HepG2 (cell line): ENCODE measurements at regions not wholly inside any gene's neighbourhood (a gene's known extent, or its start where the extent isn't known, plus 50 kb on each side); places are given as distances from the start of the nearest gene placed in this dataset.

ENCODE experiments used
- KDM1A ChIP-seq: IDR thresholded peaks from 2 replicates; pipeline ENCODE4 v1.6.1; 2016; ENCODE audit warnings: missing compliant biosample characterization
- RCOR2 ChIP-seq: IDR thresholded peaks from 2 replicates; pipeline ENCODE4 v1.6.1; 2016; ENCODE audit warnings: missing biosample characterization, missing genetic modification reagents
- REL ChIP-seq: sonication (generic); formaldehyde crosslinking; conservative IDR thresholded peaks from 2 replicates; pipeline ENCODE4 v1.8.0; 2022; ENCODE audit warnings: mild to moderate bottlenecking, missing genetic modification reagents, moderate library complexity
- SMC3 ChIP-seq: IDR thresholded peaks from 2 replicates; pipeline ENCODE4 v1.6.1; 2011; ENCODE audit warnings: low read length, improper control_type of control experiment
- SRSF9 ChIP-seq: fragments of 200-400 bp; formaldehyde crosslinking; IDR thresholded peaks from 2 replicates; pipeline ENCODE4 v1.6.1; 2018; ENCODE audit warnings: borderline replicate concordance, mild to moderate bottlenecking, low read depth, low read length; ENCODE audit not compliant: insufficient read depth, poor library complexity, severe bottlenecking
- TMF1 ChIP-seq: sonication (generic); formaldehyde crosslinking; IDR thresholded peaks from 2 replicates; pipeline ENCODE4 v1.8.1; 2022; ENCODE audit warnings: low read depth, missing genetic modification reagents
- XRCC5 ChIP-seq: fragments of 200-400 bp; formaldehyde crosslinking; optimal IDR thresholded peaks from 2 replicates; pipeline ENCODE3; 2017; ENCODE audit warnings: mild to moderate bottlenecking, low read length
- ZNF101 ChIP-seq: sonication (generic); formaldehyde crosslinking; IDR thresholded peaks from 2 replicates; pipeline ENCODE4 v1.4.0; 2020; ENCODE audit warnings: mild to moderate bottlenecking, low read depth, missing genetic modification reagents, borderline replicate concordance
- ZNF138 ChIP-seq: sonication (generic); formaldehyde crosslinking; IDR thresholded peaks from 2 replicates; pipeline ENCODE4 v1.5.0; 2020; ENCODE audit warnings: mild to moderate bottlenecking, low read depth, missing genetic modification reagents
- ZNF607 ChIP-seq: sonication (generic); formaldehyde crosslinking; IDR thresholded peaks from 2 replicates; pipeline ENCODE4 v1.5.1; 2020; ENCODE audit warnings: missing genetic modification reagents, mild to moderate bottlenecking, borderline replicate concordance
- ZNF773 ChIP-seq: sonication (generic); formaldehyde crosslinking; IDR thresholded peaks from 2 replicates; pipeline ENCODE4 v1.4.0; 2020; ENCODE audit warnings: missing genetic modification reagents, borderline replicate concordance
- ZNF841 ChIP-seq: sonication (generic); formaldehyde crosslinking; IDR thresholded peaks from 2 replicates; pipeline ENCODE4 v1.8.1; 2023; ENCODE audit warnings: missing genetic modification reagents, borderline replicate concordance
- ZSCAN9 ChIP-seq: IDR thresholded peaks from 2 replicates; pipeline ENCODE4 v1.6.1; 2016; ENCODE audit warnings: borderline replicate concordance
- TF ChIP-seq, protein P1 (sequence below): sonication (generic); formaldehyde crosslinking; IDR thresholded peaks from 2 replicates; pipeline ENCODE4 v1.4.0; 2020; ENCODE audit warnings: missing genetic modification reagents, borderline replicate concordance
- TF ChIP-seq, protein P2 (sequence below), 2 experiments: sonication (generic) in 1 of 2; formaldehyde crosslinking in 1 of 2; IDR thresholded peaks; 2 replicates each; pipeline versions ENCODE4 v1.4.0 to v1.6.1; 2018 to 2020; ENCODE audit warnings: missing genetic modification reagents in 2 of 2, borderline replicate concordance in 1 of 2, low read depth in 1 of 2, mild to moderate bottlenecking in 1 of 2, missing biosample characterization in 1 of 2
- TF ChIP-seq, protein P3 (sequence below): sonication (generic); formaldehyde crosslinking; conservative IDR thresholded peaks from 2 replicates; pipeline ENCODE4 v1.5.0; 2020; ENCODE audit warnings: missing genetic modification reagents
- TF ChIP-seq, protein P4 (sequence below): sonication (generic); formaldehyde crosslinking; IDR thresholded peaks from 2 replicates; pipeline ENCODE4 v1.8.1; 2023; ENCODE audit warnings: mild to moderate bottlenecking, missing genetic modification reagents
- TF ChIP-seq, protein P5 (sequence below): sonication (generic); formaldehyde crosslinking; IDR thresholded peaks from 2 replicates; pipeline ENCODE4 v1.9.0; 2021; ENCODE audit warnings: missing genetic modification reagents, mild to moderate bottlenecking, borderline replicate concordance

DNA sequence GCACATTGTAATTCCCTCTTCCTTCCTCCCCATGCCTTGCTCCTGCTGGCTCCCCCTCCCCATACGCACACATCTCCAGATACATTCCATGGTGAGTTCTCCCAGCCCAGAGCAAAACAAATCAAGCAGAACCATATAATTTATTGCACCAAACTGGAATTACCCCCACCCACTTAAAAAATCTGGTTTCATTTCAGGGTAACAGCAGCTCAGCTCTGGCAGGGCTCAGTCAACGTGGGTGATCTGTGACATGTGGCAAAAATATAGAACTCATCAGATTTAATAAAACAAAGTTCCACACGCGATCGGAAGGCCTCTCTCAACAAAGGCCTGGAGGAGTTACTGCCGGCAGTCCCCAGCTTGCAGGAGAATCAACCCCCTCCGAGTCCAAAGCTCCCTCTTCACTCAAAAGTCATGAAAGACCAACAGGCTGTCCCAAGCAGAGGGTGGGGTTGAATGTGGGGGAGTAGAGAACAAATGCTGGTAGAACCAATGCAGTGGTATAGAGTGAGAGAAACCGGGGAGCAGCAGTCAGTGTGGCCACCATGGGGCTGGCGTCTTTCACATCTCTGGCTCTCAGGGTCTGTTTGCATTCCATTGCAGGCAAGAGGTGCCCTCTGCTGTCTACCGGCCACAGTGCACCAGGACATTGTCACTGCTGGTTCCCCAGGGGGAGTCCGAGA lies 323.3 kb upstream of the NT5E start (continued):
- TF ChIP-seq, protein P1, sequence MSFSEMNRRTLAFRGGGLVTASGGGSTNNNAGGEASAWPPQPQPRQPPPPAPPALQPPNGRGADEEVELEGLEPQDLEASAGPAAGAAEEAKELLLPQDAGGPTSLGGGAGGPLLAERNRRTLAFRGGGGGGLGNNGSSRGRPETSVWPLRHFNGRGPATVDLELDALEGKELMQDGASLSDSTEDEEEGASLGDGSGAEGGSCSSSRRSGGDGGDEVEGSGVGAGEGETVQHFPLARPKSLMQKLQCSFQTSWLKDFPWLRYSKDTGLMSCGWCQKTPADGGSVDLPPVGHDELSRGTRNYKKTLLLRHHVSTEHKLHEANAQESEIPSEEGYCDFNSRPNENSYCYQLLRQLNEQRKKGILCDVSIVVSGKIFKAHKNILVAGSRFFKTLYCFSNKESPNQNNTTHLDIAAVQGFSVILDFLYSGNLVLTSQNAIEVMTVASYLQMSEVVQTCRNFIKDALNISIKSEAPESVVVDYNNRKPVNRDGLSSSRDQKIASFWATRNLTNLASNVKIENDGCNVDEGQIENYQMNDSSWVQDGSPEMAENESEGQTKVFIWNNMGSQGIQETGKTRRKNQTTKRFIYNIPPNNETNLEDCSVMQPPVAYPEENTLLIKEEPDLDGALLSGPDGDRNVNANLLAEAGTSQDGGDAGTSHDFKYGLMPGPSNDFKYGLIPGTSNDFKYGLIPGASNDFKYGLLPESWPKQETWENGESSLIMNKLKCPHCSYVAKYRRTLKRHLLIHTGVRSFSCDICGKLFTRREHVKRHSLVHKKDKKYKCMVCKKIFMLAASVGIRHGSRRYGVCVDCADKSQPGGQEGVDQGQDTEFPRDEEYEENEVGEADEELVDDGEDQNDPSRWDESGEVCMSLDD (CRISPR knock-in tag) = no peak
- TF ChIP-seq, protein P2, sequence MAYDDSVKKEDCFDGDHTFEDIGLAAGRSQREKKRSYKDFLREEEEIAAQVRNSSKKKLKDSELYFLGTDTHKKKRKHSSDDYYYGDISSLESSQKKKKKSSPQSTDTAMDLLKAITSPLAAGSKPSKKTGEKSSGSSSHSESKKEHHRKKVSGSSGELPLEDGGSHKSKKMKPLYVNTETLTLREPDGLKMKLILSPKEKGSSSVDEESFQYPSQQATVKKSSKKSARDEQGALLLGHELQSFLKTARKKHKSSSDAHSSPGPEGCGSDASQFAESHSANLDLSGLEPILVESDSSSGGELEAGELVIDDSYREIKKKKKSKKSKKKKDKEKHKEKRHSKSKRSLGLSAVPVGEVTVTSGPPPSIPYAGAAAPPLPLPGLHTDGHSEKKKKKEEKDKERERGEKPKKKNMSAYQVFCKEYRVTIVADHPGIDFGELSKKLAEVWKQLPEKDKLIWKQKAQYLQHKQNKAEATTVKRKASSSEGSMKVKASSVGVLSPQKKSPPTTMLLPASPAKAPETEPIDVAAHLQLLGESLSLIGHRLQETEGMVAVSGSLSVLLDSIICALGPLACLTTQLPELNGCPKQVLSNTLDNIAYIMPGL (CRISPR knock-in tag; IDR thresholded peaks at IDR 0.05; ENCODE audit: borderline replicate concordance in 1 of 2, low read depth in 1 of 2) = peak in 1 of 2 experiments; percentile 45; a peak in 1 of 4 replicates
- peak; percentile 61 for TF ChIP-seq SMC3
- TF ChIP-seq RCOR2 (CRISPR knock-in tag) = no peak
- TF ChIP-seq ZNF138 (CRISPR knock-in tag) = no peak
- no peak for TF ChIP-seq ZNF101 (CRISPR knock-in tag)
- TF ChIP-seq XRCC5 = peak; percentile 70
- TF ChIP-seq, protein P3, sequence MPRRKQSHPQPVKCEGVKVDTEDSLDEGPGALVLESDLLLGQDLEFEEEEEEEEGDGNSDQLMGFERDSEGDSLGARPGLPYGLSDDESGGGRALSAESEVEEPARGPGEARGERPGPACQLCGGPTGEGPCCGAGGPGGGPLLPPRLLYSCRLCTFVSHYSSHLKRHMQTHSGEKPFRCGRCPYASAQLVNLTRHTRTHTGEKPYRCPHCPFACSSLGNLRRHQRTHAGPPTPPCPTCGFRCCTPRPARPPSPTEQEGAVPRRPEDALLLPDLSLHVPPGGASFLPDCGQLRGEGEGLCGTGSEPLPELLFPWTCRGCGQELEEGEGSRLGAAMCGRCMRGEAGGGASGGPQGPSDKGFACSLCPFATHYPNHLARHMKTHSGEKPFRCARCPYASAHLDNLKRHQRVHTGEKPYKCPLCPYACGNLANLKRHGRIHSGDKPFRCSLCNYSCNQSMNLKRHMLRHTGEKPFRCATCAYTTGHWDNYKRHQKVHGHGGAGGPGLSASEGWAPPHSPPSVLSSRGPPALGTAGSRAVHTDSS (CRISPR knock-in tag) = no peak
- TF ChIP-seq TMF1 (CRISPR knock-in tag) = no peak
- TF ChIP-seq REL (CRISPR knock-in tag) = no peak
- TF ChIP-seq, protein P4, sequence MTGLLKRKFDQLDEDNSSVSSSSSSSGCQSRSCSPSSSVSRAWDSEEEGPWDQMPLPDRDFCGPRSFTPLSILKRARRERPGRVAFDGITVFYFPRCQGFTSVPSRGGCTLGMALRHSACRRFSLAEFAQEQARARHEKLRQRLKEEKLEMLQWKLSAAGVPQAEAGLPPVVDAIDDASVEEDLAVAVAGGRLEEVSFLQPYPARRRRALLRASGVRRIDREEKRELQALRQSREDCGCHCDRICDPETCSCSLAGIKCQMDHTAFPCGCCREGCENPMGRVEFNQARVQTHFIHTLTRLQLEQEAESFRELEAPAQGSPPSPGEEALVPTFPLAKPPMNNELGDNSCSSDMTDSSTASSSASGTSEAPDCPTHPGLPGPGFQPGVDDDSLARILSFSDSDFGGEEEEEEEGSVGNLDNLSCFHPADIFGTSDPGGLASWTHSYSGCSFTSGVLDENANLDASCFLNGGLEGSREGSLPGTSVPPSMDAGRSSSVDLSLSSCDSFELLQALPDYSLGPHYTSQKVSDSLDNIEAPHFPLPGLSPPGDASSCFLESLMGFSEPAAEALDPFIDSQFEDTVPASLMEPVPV (CRISPR knock-in tag) = no peak
- TF ChIP-seq ZNF773 (CRISPR knock-in tag) = no peak
- TF ChIP-seq, protein P5, sequence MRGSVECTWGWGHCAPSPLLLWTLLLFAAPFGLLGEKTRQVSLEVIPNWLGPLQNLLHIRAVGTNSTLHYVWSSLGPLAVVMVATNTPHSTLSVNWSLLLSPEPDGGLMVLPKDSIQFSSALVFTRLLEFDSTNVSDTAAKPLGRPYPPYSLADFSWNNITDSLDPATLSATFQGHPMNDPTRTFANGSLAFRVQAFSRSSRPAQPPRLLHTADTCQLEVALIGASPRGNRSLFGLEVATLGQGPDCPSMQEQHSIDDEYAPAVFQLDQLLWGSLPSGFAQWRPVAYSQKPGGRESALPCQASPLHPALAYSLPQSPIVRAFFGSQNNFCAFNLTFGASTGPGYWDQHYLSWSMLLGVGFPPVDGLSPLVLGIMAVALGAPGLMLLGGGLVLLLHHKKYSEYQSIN (CRISPR knock-in tag) = no peak
- TF ChIP-seq ZSCAN9 (CRISPR knock-in tag) = no peak
- no peak for TF ChIP-seq SRSF9
- TF ChIP-seq KDM1A (CRISPR knock-in tag) = no peak
- TF ChIP-seq ZNF841 (CRISPR knock-in tag) = no peak
- no peak for TF ChIP-seq ZNF607 (CRISPR knock-in tag)
